ENCODE measurements at regions not wholly inside any gene's neighbourhood (a gene's known extent, or its start where the extent isn't known, plus 50 kb on each side); places are given as distances from the start of the nearest gene placed in this dataset.

DNA sequence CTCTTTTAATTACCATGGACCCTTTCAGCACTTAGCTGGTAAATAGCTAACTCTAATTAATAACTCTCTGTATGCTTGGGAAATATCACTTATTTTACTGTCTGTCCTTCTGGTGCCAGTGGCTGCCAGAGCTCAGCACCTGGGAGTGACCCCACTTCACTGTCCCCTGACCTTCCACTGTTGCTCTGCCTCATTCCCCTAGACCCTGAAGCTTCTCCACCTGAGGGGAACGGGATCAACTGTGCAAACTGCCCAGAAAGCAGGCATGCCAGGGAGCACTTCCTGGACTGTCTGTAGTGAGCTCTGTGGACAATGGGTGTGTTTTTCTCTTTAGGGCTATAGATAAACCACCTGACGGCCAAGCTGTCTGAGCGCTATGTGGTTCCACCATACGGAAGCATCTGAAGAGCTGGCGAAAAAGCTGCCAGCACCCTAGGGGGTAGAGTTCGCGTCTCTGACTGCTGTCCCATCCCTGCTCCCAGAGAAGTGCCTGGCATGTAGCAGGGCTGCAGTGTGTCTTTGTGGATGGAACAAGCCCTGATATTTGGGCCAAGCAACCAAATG is 106.3 kb upstream of the FOXA2 start:
- TF ChIP-seq SP1 (IDR thresholded peaks at IDR 0.05), result no peak
- TF ChIP-seq SUZ12 (IDR thresholded peaks at IDR 0.05), result no peak
- TF ChIP-seq BHLHE40 (IDR thresholded peaks at IDR 0.05; ENCODE audit: borderline replicate concordance), result no peak
- TF ChIP-seq FOXM1 (IDR thresholded peaks at IDR 0.05; ENCODE audit: borderline replicate concordance), result no peak
- no peak for TF ChIP-seq TARDBP (IDR thresholded peaks at IDR 0.05)
- no peak for TF ChIP-seq FOXK2 (IDR thresholded peaks at IDR 0.05)
- TF ChIP-seq, protein P1, sequence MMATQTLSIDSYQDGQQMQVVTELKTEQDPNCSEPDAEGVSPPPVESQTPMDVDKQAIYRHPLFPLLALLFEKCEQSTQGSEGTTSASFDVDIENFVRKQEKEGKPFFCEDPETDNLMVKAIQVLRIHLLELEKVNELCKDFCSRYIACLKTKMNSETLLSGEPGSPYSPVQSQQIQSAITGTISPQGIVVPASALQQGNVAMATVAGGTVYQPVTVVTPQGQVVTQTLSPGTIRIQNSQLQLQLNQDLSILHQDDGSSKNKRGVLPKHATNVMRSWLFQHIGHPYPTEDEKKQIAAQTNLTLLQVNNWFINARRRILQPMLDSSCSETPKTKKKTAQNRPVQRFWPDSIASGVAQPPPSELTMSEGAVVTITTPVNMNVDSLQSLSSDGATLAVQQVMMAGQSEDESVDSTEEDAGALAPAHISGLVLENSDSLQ (IDR thresholded peaks at IDR 0.05), result no peak
- TF ChIP-seq ZNF384 (IDR thresholded peaks at IDR 0.05), result no peak
- TF ChIP-seq HDGF (IDR thresholded peaks at IDR 0.05; ENCODE audit: borderline replicate concordance), result no peak

All from HEK293T (cell line).